CD4-positive, alpha-beta T cell treated with Interferon alpha-2 for 1 hour (primary cell): ENCODE measurements at regions not wholly inside any gene's neighbourhood (a gene's known extent, or its start where the extent isn't known, plus 50 kb on each side); places are given as distances from the start of the nearest gene placed in this dataset.

Source experiments
- DNase-seq, 2 donors: peaks; one replicate each; pipeline ENCODE4 v3.0.0-alpha.2; 2020 to 2022

- DNase-seq = no peak
Measured at GRCh38 chr20:41879123-41879522, 260.9 kb upstream of the CHD6 start.

- no peak for DNase-seq
Measured at GRCh38 chr20:41877911-41878310, 259.7 kb upstream of the CHD6 start.

GRCh38 chr20:41874658-41875057 is 256.5 kb upstream of the CHD6 start:
- DNase-seq = no peak

GRCh38 chr20:41872930-41873329 is 254.8 kb upstream of the CHD6 start:
- DNase-seq = no peak

GRCh38 chr20:41870869-41871462 is 252.8 kb upstream of the CHD6 start:
- no peak for DNase-seq

- no peak for DNase-seq
Measured at GRCh38 chr20:41869261-41869660, 251.1 kb upstream of the CHD6 start.

- DNase-seq = no peak
Measured at GRCh38 chr20:41865938-41866337, 247.8 kb upstream of the CHD6 start.

GRCh38 chr20:41862476-41862875 is 244.3 kb upstream of the CHD6 start:
- no peak for DNase-seq

- no peak for DNase-seq
Measured at GRCh38 chr20:41861772-41862422, 243.7 kb upstream of the CHD6 start.

GRCh38 chr20:41854765-41855164 is 236.6 kb upstream of the CHD6 start:
- DNase-seq = no peak

GRCh38 chr20:41853806-41854205 is 235.6 kb upstream of the CHD6 start:
- DNase-seq = no peak

- DNase-seq = no peak
Measured at GRCh38 chr20:41848180-41848579, 230.0 kb upstream of the CHD6 start.

GRCh38 chr20:41837669-41838224 is 219.6 kb upstream of the CHD6 start:
- DNase-seq = no peak

- no peak for DNase-seq
Measured at GRCh38 chr20:41833739-41834138, 215.6 kb upstream of the CHD6 start.

- no peak for DNase-seq
Measured at GRCh38 chr20:41830702-41831101, 212.5 kb upstream of the CHD6 start.

- no peak for DNase-seq
Measured at GRCh38 chr20:41819436-41819835, 201.3 kb upstream of the CHD6 start.

GRCh38 chr20:41818991-41819390 is 200.8 kb upstream of the CHD6 start:
- DNase-seq = no peak

GRCh38 chr20:41818369-41818768 is 200.2 kb upstream of the CHD6 start:
- DNase-seq = no peak

GRCh38 chr20:41811456-41811855 is 193.3 kb upstream of the CHD6 start:
- DNase-seq = no peak

GRCh38 chr20:41800040-41800439 is 181.9 kb upstream of the CHD6 start:
- DNase-seq = no peak

- no peak for DNase-seq
Measured at GRCh38 chr20:41798930-41799502, 180.8 kb upstream of the CHD6 start.

- no peak for DNase-seq
Measured at GRCh38 chr20:41786158-41786557, 168.0 kb upstream of the CHD6 start.

- DNase-seq = no peak
Measured at GRCh38 chr20:41784209-41784958, 166.2 kb upstream of the CHD6 start.
